DND-41 (cell line): ENCODE measurements at regions not wholly inside any gene's neighbourhood (a gene's known extent, or its start where the extent isn't known, plus 50 kb on each side); places are given as distances from the start of the nearest gene placed in this dataset.

ENCODE experiments used
- EZH2 ChIP-seq: IDR thresholded peaks from 3 replicates; pipeline ENCODE4 v1.6.1; 2012; ENCODE audit warnings: borderline replicate concordance, low read depth, mild to moderate bottlenecking, moderate library complexity, low read length, inconsistent platforms; ENCODE audit not compliant: severe bottlenecking
- TF ChIP-seq, protein P1 (sequence below): IDR thresholded peaks from 2 replicates; pipeline ENCODE4 v1.5.1; 2012; ENCODE audit warnings: borderline replicate concordance, low read length, moderate library complexity, mild to moderate bottlenecking; ENCODE audit not compliant: poor library complexity, severe bottlenecking; ENCODE audit errors: extremely low read depth

GRCh38 chr1:218803351-218803997 is 370.2 kb upstream of the LYPLAL1 start:
- TF ChIP-seq EZH2, result no peak
- TF ChIP-seq, protein P1, sequence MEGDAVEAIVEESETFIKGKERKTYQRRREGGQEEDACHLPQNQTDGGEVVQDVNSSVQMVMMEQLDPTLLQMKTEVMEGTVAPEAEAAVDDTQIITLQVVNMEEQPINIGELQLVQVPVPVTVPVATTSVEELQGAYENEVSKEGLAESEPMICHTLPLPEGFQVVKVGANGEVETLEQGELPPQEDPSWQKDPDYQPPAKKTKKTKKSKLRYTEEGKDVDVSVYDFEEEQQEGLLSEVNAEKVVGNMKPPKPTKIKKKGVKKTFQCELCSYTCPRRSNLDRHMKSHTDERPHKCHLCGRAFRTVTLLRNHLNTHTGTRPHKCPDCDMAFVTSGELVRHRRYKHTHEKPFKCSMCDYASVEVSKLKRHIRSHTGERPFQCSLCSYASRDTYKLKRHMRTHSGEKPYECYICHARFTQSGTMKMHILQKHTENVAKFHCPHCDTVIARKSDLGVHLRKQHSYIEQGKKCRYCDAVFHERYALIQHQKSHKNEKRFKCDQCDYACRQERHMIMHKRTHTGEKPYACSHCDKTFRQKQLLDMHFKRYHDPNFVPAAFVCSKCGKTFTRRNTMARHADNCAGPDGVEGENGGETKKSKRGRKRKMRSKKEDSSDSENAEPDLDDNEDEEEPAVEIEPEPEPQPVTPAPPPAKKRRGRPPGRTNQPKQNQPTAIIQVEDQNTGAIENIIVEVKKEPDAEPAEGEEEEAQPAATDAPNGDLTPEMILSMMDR, result no peak
